ENCODE measurements at regions not wholly inside any gene's neighbourhood (a gene's known extent, or its start where the extent isn't known, plus 50 kb on each side); places are given as distances from the start of the nearest gene placed in this dataset.

- RAD21 ChIA-PET (ENCODE audit: unreplicated experiment), result interaction anchor here (0.6 kb wide), 1 partner anchor 442 kb away, joined by 3 read pairs; no protein-coding TSS in a partner anchor
- SMC1A ChIA-PET (ENCODE audit: uncharacterized antibody, unreplicated experiment), result no interaction called here
- in situ Hi-C loops (cut with MboI), result no loop called here
Measured at GRCh38 chr3:104610730-104611652, 755.7 kb upstream of the ALCAM start.

More at GRCh38 chr3:104610730-104611652, 755.7 kb upstream of the ALCAM start:
- ChIA-PET CTCF (no interaction called here), POLR2A (no interaction called here)
- WGBS (ENCODE audit: insufficient coverage, insufficient replicate concordance, low lambda C conversion rate, missing lambda C conversion rate), result 39% methylated on average over 4 of the region's 4 CpGs
- Histone ChIP-seq H3K27me3 (replicated peaks in 1 of 2; ENCODE audit: control insufficient read depth in 2 of 2, insufficient read depth in 2 of 2, low read length in 1 of 2) (no peaks in the 10 kb centered on the region), H3K9me3 (replicated peaks; ENCODE audit: control insufficient read depth, insufficient read depth, low read length) (no peaks in the 10 kb centered on the region), H3K9ac (ENCODE audit: control insufficient read depth, insufficient read depth, low read length) (no peak overlapping the region), H3K4me1 (ENCODE audit: control insufficient read depth, insufficient read depth, low read length) (no peaks in the 10 kb centered on the region), H3K27ac (ENCODE audit: control insufficient read depth, insufficient read depth) (no peak overlapping the region), H3K36me3 (ENCODE audit: control insufficient read depth in 2 of 2, insufficient read depth in 2 of 2, low read length in 1 of 2) (no peaks in the 10 kb centered on the region), H3K4me3 (no peak overlapping the region), H2AFZ (ENCODE audit: control insufficient read depth, low read depth, low read length) (no peak overlapping the region), H3K4me2 (ENCODE audit: control insufficient read depth, insufficient read depth) (no peak overlapping the region), H4K20me1 (ENCODE audit: control insufficient read depth, insufficient read depth) (no peaks in the 10 kb centered on the region), H3K79me2 (ENCODE audit: control insufficient read depth, insufficient read depth, low read length) (no peaks in the 10 kb centered on the region)
- ATAC-seq (no peak), DNase-seq (ENCODE audit: low read depth, low spot score) (no peak), FAIRE-seq (no peak)
- no peak for TF ChIP-seq PAX8 (IDR thresholded peaks at IDR 0.05)
- no peak for TF ChIP-seq POLR2A (IDR thresholded peaks at IDR 0.05; ENCODE audit: low read depth, low read length)
- no peak for TF ChIP-seq STAT3 (IDR thresholded peaks at IDR 0.05; ENCODE audit: low read depth, low read length)
- no peak for TF ChIP-seq HDAC6 (IDR thresholded peaks at IDR 0.05; ENCODE audit: unreplicated experiment)
- no peak for TF ChIP-seq SMC3 (IDR thresholded peaks at IDR 0.05; ENCODE audit: borderline replicate concordance, low read length)
- TF ChIP-seq EED (IDR thresholded peaks at IDR 0.05; ENCODE audit: low read depth), result no peak
- no peak for TF ChIP-seq JUNB (IDR thresholded peaks at IDR 0.05)
- TF ChIP-seq, protein P1, sequence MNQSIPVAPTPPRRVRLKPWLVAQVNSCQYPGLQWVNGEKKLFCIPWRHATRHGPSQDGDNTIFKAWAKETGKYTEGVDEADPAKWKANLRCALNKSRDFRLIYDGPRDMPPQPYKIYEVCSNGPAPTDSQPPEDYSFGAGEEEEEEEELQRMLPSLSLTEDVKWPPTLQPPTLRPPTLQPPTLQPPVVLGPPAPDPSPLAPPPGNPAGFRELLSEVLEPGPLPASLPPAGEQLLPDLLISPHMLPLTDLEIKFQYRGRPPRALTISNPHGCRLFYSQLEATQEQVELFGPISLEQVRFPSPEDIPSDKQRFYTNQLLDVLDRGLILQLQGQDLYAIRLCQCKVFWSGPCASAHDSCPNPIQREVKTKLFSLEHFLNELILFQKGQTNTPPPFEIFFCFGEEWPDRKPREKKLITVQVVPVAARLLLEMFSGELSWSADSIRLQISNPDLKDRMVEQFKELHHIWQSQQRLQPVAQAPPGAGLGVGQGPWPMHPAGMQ (IDR thresholded peaks at IDR 0.05; ENCODE audit: borderline replicate concordance), result no peak
- no peak for TF ChIP-seq YBX1 (IDR thresholded peaks at IDR 0.05)
- no peak for TF ChIP-seq CEBPB (IDR thresholded peaks at IDR 0.05; ENCODE audit: borderline replicate concordance in 1 of 2, low read depth in 2 of 2, low read length in 2 of 2)
- TF ChIP-seq GABPA (IDR thresholded peaks at IDR 0.05; ENCODE audit: low read depth), result no peak
- no peak for TF ChIP-seq EZH2 (IDR thresholded peaks at IDR 0.05; ENCODE audit: borderline replicate concordance, control insufficient read depth, low read depth, low read length)
- no peak for TF ChIP-seq MTA3 (IDR thresholded peaks at IDR 0.05; ENCODE audit: borderline replicate concordance, low read length)
- no peak for TF ChIP-seq KAT2A (conservative IDR thresholded peaks at IDR 0.05; ENCODE audit: control insufficient read depth, low read depth, low read length)
- no peak for TF ChIP-seq PAX5 (IDR thresholded peaks at IDR 0.05; ENCODE audit: borderline replicate concordance, low read depth, low read length)
- TF ChIP-seq NKRF (conservative IDR thresholded peaks at IDR 0.05), result no peak
- TF ChIP-seq, protein P2, sequence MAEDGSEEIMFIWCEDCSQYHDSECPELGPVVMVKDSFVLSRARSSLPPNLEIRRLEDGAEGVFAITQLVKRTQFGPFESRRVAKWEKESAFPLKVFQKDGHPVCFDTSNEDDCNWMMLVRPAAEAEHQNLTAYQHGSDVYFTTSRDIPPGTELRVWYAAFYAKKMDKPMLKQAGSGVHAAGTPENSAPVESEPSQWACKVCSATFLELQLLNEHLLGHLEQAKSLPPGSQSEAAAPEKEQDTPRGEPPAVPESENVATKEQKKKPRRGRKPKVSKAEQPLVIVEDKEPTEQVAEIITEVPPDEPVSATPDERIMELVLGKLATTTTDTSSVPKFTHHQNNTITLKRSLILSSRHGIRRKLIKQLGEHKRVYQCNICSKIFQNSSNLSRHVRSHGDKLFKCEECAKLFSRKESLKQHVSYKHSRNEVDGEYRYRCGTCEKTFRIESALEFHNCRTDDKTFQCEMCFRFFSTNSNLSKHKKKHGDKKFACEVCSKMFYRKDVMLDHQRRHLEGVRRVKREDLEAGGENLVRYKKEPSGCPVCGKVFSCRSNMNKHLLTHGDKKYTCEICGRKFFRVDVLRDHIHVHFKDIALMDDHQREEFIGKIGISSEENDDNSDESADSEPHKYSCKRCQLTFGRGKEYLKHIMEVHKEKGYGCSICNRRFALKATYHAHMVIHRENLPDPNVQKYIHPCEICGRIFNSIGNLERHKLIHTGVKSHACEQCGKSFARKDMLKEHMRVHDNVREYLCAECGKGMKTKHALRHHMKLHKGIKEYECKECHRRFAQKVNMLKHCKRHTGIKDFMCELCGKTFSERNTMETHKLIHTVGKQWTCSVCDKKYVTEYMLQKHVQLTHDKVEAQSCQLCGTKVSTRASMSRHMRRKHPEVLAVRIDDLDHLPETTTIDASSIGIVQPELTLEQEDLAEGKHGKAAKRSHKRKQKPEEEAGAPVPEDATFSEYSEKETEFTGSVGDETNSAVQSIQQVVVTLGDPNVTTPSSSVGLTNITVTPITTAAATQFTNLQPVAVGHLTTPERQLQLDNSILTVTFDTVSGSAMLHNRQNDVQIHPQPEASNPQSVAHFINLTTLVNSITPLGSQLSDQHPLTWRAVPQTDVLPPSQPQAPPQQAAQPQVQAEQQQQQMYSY (CRISPR knock-in tag; IDR thresholded peaks at IDR 0.05), result no peak
- TF ChIP-seq SREBF1 (IDR thresholded peaks at IDR 0.05; ENCODE audit: low read length), result no peak
- no peak for TF ChIP-seq LARP7 (IDR thresholded peaks at IDR 0.05)
- no peak for TF ChIP-seq RUNX3 (IDR thresholded peaks at IDR 0.05; ENCODE audit: low read length)
- no TSS peak for BruUV-seq (replicated peaks)
- intact Hi-C loops (cut with micrococcal nuclease; ENCODE audit: unreplicated experiment), result no loop called here
